ENCODE measurements at regions not wholly inside any gene's neighbourhood (a gene's known extent, or its start where the extent isn't known, plus 50 kb on each side); places are given as distances from the start of the nearest gene placed in this dataset.

GRCh38 chr9:35549441-35549840 lies 55.6 kb upstream of the TESK1 start:
- TF ChIP-seq CTCF (IDR thresholded peaks at IDR 0.05; ENCODE audit: unreplicated experiment) = no peak
- no TSS peak for BruUV-seq (replicated peaks)
- ChIA-PET CTCF (interaction anchor here (0.6 to 0.8 kb wide), 3 partner anchors 18 to 252 kb away, joined by 3 read pairs; partner anchors contain the start of gene RUSC2), POLR2A (interaction anchor here (0.8 kb wide), 1 partner anchor 16 kb away, joined by 3 read pairs; no protein-coding TSS in a partner anchor)
- H3K9me3 Mint-ChIP-seq (ENCODE audit: unreplicated experiment) = no peaks in the 10 kb centered on the region
- H3K4me3 Mint-ChIP-seq (ENCODE audit: unreplicated experiment) = no peak overlapping the region
- H3K27ac Mint-ChIP-seq (ENCODE audit: low read depth, unreplicated experiment) = no peak overlapping the region
- intact Hi-C loops (cut with micrococcal nuclease) = no loop called here
- peaks cover 12% of the 10 kb centered on the region for H3K4me1 Mint-ChIP-seq (ENCODE audit: insufficient read depth, unreplicated experiment)
- peaks cover 24% of the 10 kb centered on the region for H3K36me3 Mint-ChIP-seq (ENCODE audit: insufficient read depth, unreplicated experiment)
- no peaks in the 10 kb centered on the region for H3K27me3 Mint-ChIP-seq (ENCODE audit: insufficient read depth, unreplicated experiment)
- no peak for DNase-seq (ENCODE audit: unreplicated experiment)

- Mint-ChIP-seq H3K27ac (ENCODE audit: low read depth, unreplicated experiment) (no peak overlapping the region), H3K4me1 (ENCODE audit: insufficient read depth, unreplicated experiment) (peaks cover 12% of the 10 kb centered on the region), H3K36me3 (ENCODE audit: insufficient read depth, unreplicated experiment) (peaks cover 21% of the 10 kb centered on the region), H3K9me3 (ENCODE audit: unreplicated experiment) (no peaks in the 10 kb centered on the region), H3K4me3 (ENCODE audit: unreplicated experiment) (no peak overlapping the region), H3K27me3 (ENCODE audit: insufficient read depth, unreplicated experiment) (no peaks in the 10 kb centered on the region)
- no peak for TF ChIP-seq CTCF (IDR thresholded peaks at IDR 0.05; ENCODE audit: unreplicated experiment)
- no peak for DNase-seq (ENCODE audit: unreplicated experiment)
- intact Hi-C loops (cut with micrococcal nuclease) = loop anchor here (10.0 kb wide), 1 partner anchor 658 kb away; a partner anchor contains a TSS
- ChIA-PET CTCF (interaction anchor here (0.6 to 6.2 kb wide), 17 partner anchors 10 to 940 kb away, joined by 3 to 55 read pairs (median 6); partner anchors contain the start of genes RPP25L and RUSC2), POLR2A (interaction anchor here (2.2 to 3.0 kb wide), 2 partner anchors 35 to 63 kb away, joined by 13 to 18 read pairs; partner anchors contain the start of gene RUSC2)
- no TSS peak for BruUV-seq (replicated peaks)
Observed at GRCh38 chr9:35552376-35552775, 52.7 kb upstream of the TESK1 start.

GRCh38 chr9:35552837-35553236 lies 52.2 kb upstream of the TESK1 start:
- Mint-ChIP-seq H3K27ac (ENCODE audit: low read depth, unreplicated experiment) (no peak overlapping the region), H3K27me3 (ENCODE audit: insufficient read depth, unreplicated experiment) (no peaks in the 10 kb centered on the region), H3K36me3 (ENCODE audit: insufficient read depth, unreplicated experiment) (peaks cover 18% of the 10 kb centered on the region), H3K9me3 (ENCODE audit: unreplicated experiment) (no peaks in the 10 kb centered on the region), H3K4me1 (ENCODE audit: insufficient read depth, unreplicated experiment) (peaks cover 12% of the 10 kb centered on the region), H3K4me3 (ENCODE audit: unreplicated experiment) (no peak overlapping the region)
- intact Hi-C loops (cut with micrococcal nuclease) = loop anchor here (10.0 kb wide), 1 partner anchor 658 kb away; a partner anchor contains a TSS
- BruUV-seq (replicated peaks) = no TSS peak
- ChIA-PET POLR2A (interaction anchor here (0.6 to 3.0 kb wide), 5 partner anchors 35 to 1285 kb away, joined by 3 to 18 read pairs (median 3); partner anchors contain the start of gene RUSC2), CTCF (interaction anchor here (0.6 to 6.2 kb wide), 25 partner anchors 10 to 941 kb away, joined by 3 to 55 read pairs (median 6); partner anchors contain the start of genes RPP25L and RUSC2)
- no peak for TF ChIP-seq CTCF (IDR thresholded peaks at IDR 0.05; ENCODE audit: unreplicated experiment)
- DNase-seq (ENCODE audit: unreplicated experiment) = no peak

- CTCF ChIA-PET = interaction anchor here (0.5 to 6.2 kb wide), 41 partner anchors 9 to 752 kb away, joined by 3 to 55 read pairs (median 4); partner anchors contain the start of genes CCDC107, RMRP and RUSC2
- no peak overlapping the region for H3K4me3 Mint-ChIP-seq (ENCODE audit: unreplicated experiment)
- DNase-seq (ENCODE audit: unreplicated experiment) = peak; percentile 78
- no peak overlapping the region for H3K27ac Mint-ChIP-seq (ENCODE audit: low read depth, unreplicated experiment)
- H3K27me3 Mint-ChIP-seq (ENCODE audit: insufficient read depth, unreplicated experiment) = no peaks in the 10 kb centered on the region
- no peaks in the 10 kb centered on the region for H3K9me3 Mint-ChIP-seq (ENCODE audit: unreplicated experiment)
- BruUV-seq (replicated peaks) = no TSS peak
- peaks cover 25% of the 10 kb centered on the region for H3K36me3 Mint-ChIP-seq (ENCODE audit: insufficient read depth, unreplicated experiment)
- H3K4me1 Mint-ChIP-seq (ENCODE audit: insufficient read depth, unreplicated experiment) = peaks cover 12% of the 10 kb centered on the region
- peak; percentile 90 for TF ChIP-seq CTCF (IDR thresholded peaks at IDR 0.05; ENCODE audit: unreplicated experiment)
- intact Hi-C loops (cut with micrococcal nuclease) = loop anchor here (1.0 to 10.0 kb wide), 5 partner anchors 43 to 659 kb away; a partner anchor contains a TSS
- POLR2A ChIA-PET = interaction anchor here (0.5 to 3.0 kb wide), 10 partner anchors 15 to 440 kb away, joined by 3 to 18 read pairs (median 3); partner anchors contain the start of genes ATOSB and RUSC2
Observed at GRCh38 chr9:35553670-35554543, 51.2 kb upstream of the TESK1 start.

All from MCF 10A (cell line).